NT2/D1 (cell line): ENCODE measurements at regions not wholly inside any gene's neighbourhood (a gene's known extent, or its start where the extent isn't known, plus 50 kb on each side); places are given as distances from the start of the nearest gene placed in this dataset.

Source experiments
- DNase-seq: peaks from one replicate; pipeline ENCODE4 v3.0.0-alpha.2; 2011; ENCODE audit warnings: low read depth, low spot score
- H3K27me3 ChIP-seq: 2 replicates; pipeline ENCODE4 v1.6.0; 2011; ENCODE audit warnings: mild to moderate bottlenecking; ENCODE audit not compliant: insufficient read length, insufficient read depth
- H3K36me3 ChIP-seq: 2 replicates; pipeline ENCODE4 v1.6.1; 2011; ENCODE audit warnings: mild to moderate bottlenecking, low read length, mixed read lengths; ENCODE audit not compliant: insufficient read depth, insufficient read length
- H3K4me1 ChIP-seq: 2 replicates; pipeline ENCODE4 v1.5.1; 2011; ENCODE audit not compliant: insufficient read depth, insufficient read length
- H3K4me3 ChIP-seq: 2 replicates; pipeline ENCODE4 v1.5.1; 2011; ENCODE audit warnings: low read depth; ENCODE audit not compliant: insufficient read length
- H3K9ac ChIP-seq: 2 replicates; pipeline ENCODE4 v1.6.0; 2011; ENCODE audit warnings: low read depth; ENCODE audit not compliant: insufficient read length
- H3K9me3 ChIP-seq: 2 replicates; pipeline ENCODE4 v1.5.1; 2011; ENCODE audit warnings: mild to moderate bottlenecking, low read length; ENCODE audit not compliant: insufficient read depth
- SUZ12 ChIP-seq: IDR thresholded peaks from 2 replicates; pipeline ENCODE4 v1.6.1; 2011; ENCODE audit not compliant: insufficient read length, insufficient read depth; ENCODE audit errors: extremely low read depth
- YY1 ChIP-seq: IDR thresholded peaks from 2 replicates; pipeline ENCODE4 v1.6.1; 2011; ENCODE audit not compliant: insufficient read length, insufficient read depth
- ZNF274 ChIP-seq: IDR thresholded peaks from 2 replicates; pipeline ENCODE4 v1.6.1; 2011; ENCODE audit warnings: mild to moderate bottlenecking, low read depth, low read length

GRCh38 chr10:88083597-88083989, 220.2 kb downstream of the PTEN start:
- no peaks in the 10 kb centered on the region for H3K36me3 ChIP-seq
- H3K9ac ChIP-seq, result no peak overlapping the region
- H3K4me1 ChIP-seq, result no peaks in the 10 kb centered on the region
- DNase-seq, result no peak
- no peak for TF ChIP-seq ZNF274
- TF ChIP-seq SUZ12, result no peak
- no peak for TF ChIP-seq YY1
- no peaks in the 10 kb centered on the region for H3K27me3 ChIP-seq
- no peaks in the 10 kb centered on the region for H3K9me3 ChIP-seq
- no peak overlapping the region for H3K4me3 ChIP-seq

GRCh38 chr10:88086187-88086960, 222.9 kb downstream of the PTEN start:
- no peak overlapping the region for H3K4me3 ChIP-seq
- no peak for TF ChIP-seq YY1
- no peak for TF ChIP-seq ZNF274
- no peak for TF ChIP-seq SUZ12
- H3K4me1 ChIP-seq, result no peaks in the 10 kb centered on the region
- no peak for DNase-seq
- H3K9me3 ChIP-seq, result no peaks in the 10 kb centered on the region
- no peaks in the 10 kb centered on the region for H3K27me3 ChIP-seq
- H3K36me3 ChIP-seq, result no peaks in the 10 kb centered on the region
- H3K9ac ChIP-seq, result no peak overlapping the region

- no peak for DNase-seq
- H3K27me3 ChIP-seq, result no peaks in the 10 kb centered on the region
- no peak for TF ChIP-seq ZNF274
- no peak for TF ChIP-seq YY1
Measured at GRCh38 chr10:88088441-88089340, 225.3 kb downstream of the PTEN start.

GRCh38 chr10:88089498-88089897, 226.1 kb downstream of the PTEN start:
- no peaks in the 10 kb centered on the region for H3K27me3 ChIP-seq
- no peak for DNase-seq
- H3K36me3 ChIP-seq, result no peaks in the 10 kb centered on the region
- TF ChIP-seq YY1 (no peak), SUZ12 (no peak), ZNF274 (no peak)
- no peak overlapping the region for H3K4me3 ChIP-seq
- no peaks in the 10 kb centered on the region for H3K4me1 ChIP-seq
- H3K9me3 ChIP-seq, result no peaks in the 10 kb centered on the region
- H3K9ac ChIP-seq, result no peak overlapping the region

More at GRCh38 chr10:88088441-88089340, 225.3 kb downstream of the PTEN start:
- Histone ChIP-seq H3K36me3 (no peaks in the 10 kb centered on the region), H3K9ac (no peak overlapping the region), H3K4me3 (no peak overlapping the region), H3K4me1 (no peaks in the 10 kb centered on the region), H3K9me3 (no peaks in the 10 kb centered on the region)

GRCh38 chr10:88090568-88091214, 227.3 kb downstream of the PTEN start:
- no peaks in the 10 kb centered on the region for H3K36me3 ChIP-seq
- no peak overlapping the region for H3K9ac ChIP-seq
- H3K27me3 ChIP-seq, result no peaks in the 10 kb centered on the region
- no peaks in the 10 kb centered on the region for H3K4me1 ChIP-seq
- H3K9me3 ChIP-seq, result no peaks in the 10 kb centered on the region
- no peak for DNase-seq
- TF ChIP-seq YY1, result no peak
- TF ChIP-seq ZNF274, result no peak
- TF ChIP-seq SUZ12, result no peak
- H3K4me3 ChIP-seq, result no peak overlapping the region

- Histone ChIP-seq H3K9me3 (no peaks in the 10 kb centered on the region), H3K27me3 (no peaks in the 10 kb centered on the region), H3K36me3 (no peaks in the 10 kb centered on the region), H3K9ac (no peak overlapping the region), H3K4me3 (no peak overlapping the region), H3K4me1 (no peaks in the 10 kb centered on the region)
- no peak for DNase-seq
- no peak for TF ChIP-seq SUZ12
- no peak for TF ChIP-seq YY1
- TF ChIP-seq ZNF274, result no peak
Measured at GRCh38 chr10:88091490-88092061, 228.2 kb downstream of the PTEN start.

- Histone ChIP-seq H3K9ac (no peak overlapping the region), H3K4me3 (no peak overlapping the region), H3K9me3 (no peaks in the 10 kb centered on the region), H3K4me1 (no peaks in the 10 kb centered on the region), H3K36me3 (no peaks in the 10 kb centered on the region), H3K27me3 (no peaks in the 10 kb centered on the region)
- no peak for DNase-seq
- no peak for TF ChIP-seq YY1
- no peak for TF ChIP-seq ZNF274
- TF ChIP-seq SUZ12, result no peak
Measured at GRCh38 chr10:88092265-88092664, 228.8 kb downstream of the PTEN start.
